ENCODE measurements at regions not wholly inside any gene's neighbourhood (a gene's known extent, or its start where the extent isn't known, plus 50 kb on each side); places are given as distances from the start of the nearest gene placed in this dataset.

GRCh38 chr5:106386287-106386686 lies 1284.5 kb downstream of the EFNA5 start:
- TF ChIP-seq BHLHE40 (IDR thresholded peaks at IDR 0.05; ENCODE audit: borderline replicate concordance) (no peak), ELF4 (IDR thresholded peaks at IDR 0.05) (no peak), PKNOX1 (IDR thresholded peaks at IDR 0.05) (no peak), SP1 (IDR thresholded peaks at IDR 0.05) (no peak), FOXM1 (IDR thresholded peaks at IDR 0.05; ENCODE audit: borderline replicate concordance) (no peak), ARNT (IDR thresholded peaks at IDR 0.05) (no peak), CTBP1 (IDR thresholded peaks at IDR 0.05; ENCODE audit: borderline replicate concordance) (no peak), HDGF (IDR thresholded peaks at IDR 0.05; ENCODE audit: borderline replicate concordance) (no peak)

Data from HEK293T (cell line).